SHP77 treated with DMSO at 0.1 percent for 48 hours (cell line): ENCODE measurements at regions not wholly inside any gene's neighbourhood (a gene's known extent, or its start where the extent isn't known, plus 50 kb on each side); places are given as distances from the start of the nearest gene placed in this dataset.

Source experiments
- DNase-seq: peaks from one replicate; lab custom pipeline; 2025; lab: John Stamatoyannopoulos, UW

- DNase-seq, result no peak
These were observed 353.6 kb downstream of the LRFN5 start for GRCh38 chr14:41960281-41960680.

- DNase-seq, result no peak
These were observed 350.8 kb downstream of the LRFN5 start for GRCh38 chr14:41957459-41957858.
